Ishikawa (cell line): ENCODE measurements at regions not wholly inside any gene's neighbourhood (a gene's known extent, or its start where the extent isn't known, plus 50 kb on each side); places are given as distances from the start of the nearest gene placed in this dataset.

Experiments used
- CEBPB ChIP-seq: IDR thresholded peaks from 2 replicates; pipeline ENCODE4 v1.6.1; 2012
- CREB1 ChIP-seq: IDR thresholded peaks from 2 replicates; pipeline ENCODE4 v1.6.1; 2012; ENCODE audit warnings: low read depth
- EGR1 ChIP-seq: IDR thresholded peaks from 2 replicates; pipeline ENCODE4 v1.6.1; 2012
- EP300 ChIP-seq: IDR thresholded peaks from 2 replicates; pipeline ENCODE4 v1.6.1; 2012; ENCODE audit warnings: borderline replicate concordance
- FOXM1 ChIP-seq: IDR thresholded peaks from 2 replicates; pipeline ENCODE4 v1.6.1; 2012; ENCODE audit warnings: low read depth, borderline replicate concordance
- NFIC ChIP-seq: IDR thresholded peaks from 2 replicates; pipeline ENCODE4 v1.6.1; 2012
- RAD21 ChIP-seq: IDR thresholded peaks from 2 replicates; pipeline ENCODE4 v1.6.1; 2012; ENCODE audit warnings: low read depth
- REST ChIP-seq: IDR thresholded peaks from 2 replicates; pipeline ENCODE4 v1.6.1; 2012; ENCODE audit warnings: low read depth, mild to moderate bottlenecking
- TAF1 ChIP-seq: IDR thresholded peaks from 2 replicates; pipeline ENCODE4 v1.6.1; 2012; ENCODE audit warnings: low read depth, mild to moderate bottlenecking
- TCF12 ChIP-seq: IDR thresholded peaks from 2 replicates; pipeline ENCODE4 v1.6.1; 2012; ENCODE audit warnings: low read depth
- TEAD4 ChIP-seq: IDR thresholded peaks from 2 replicates; pipeline ENCODE4 v1.6.1; 2012
- YY1 ChIP-seq: IDR thresholded peaks from 2 replicates; pipeline ENCODE4 v1.6.1; 2012; ENCODE audit warnings: low read depth
- ZBTB7A ChIP-seq: IDR thresholded peaks from 2 replicates; pipeline ENCODE4 v1.6.1; 2012; ENCODE audit warnings: low read depth
- TF ChIP-seq, protein P1 (sequence below): IDR thresholded peaks from 2 replicates; pipeline ENCODE4 v1.6.1; 2012
- TF ChIP-seq, protein P2 (sequence below): IDR thresholded peaks from 2 replicates; pipeline ENCODE4 v1.6.1; 2012

DNA sequence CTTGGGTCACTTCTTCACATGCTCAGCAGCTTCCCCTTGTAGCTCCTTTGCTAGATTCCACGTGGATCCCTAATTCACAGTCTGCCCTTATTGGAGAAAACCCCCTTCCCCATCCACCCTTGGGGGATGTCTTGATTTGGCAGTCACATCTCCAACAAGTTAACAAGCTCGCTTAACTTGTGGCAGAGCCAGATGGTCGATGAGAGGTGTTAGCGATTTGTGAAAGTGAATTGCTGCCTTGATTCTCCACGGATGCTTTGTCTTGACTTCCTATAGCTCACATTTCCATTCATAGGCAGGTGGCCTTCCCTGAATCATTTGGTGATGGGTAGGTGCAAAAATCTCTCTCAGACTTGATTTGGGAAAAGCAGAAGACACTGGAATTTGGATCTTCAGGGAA is 387.9 kb downstream of the TCERG1L start:
- TF ChIP-seq TCF12 (no peak), YY1 (no peak), CREB1 (no peak), TEAD4 (no peak), FOXM1 (no peak), ZBTB7A (no peak), TAF1 (no peak), RAD21 (no peak), EP300 (no peak), REST (no peak), EGR1 (no peak), CEBPB (no peak), NFIC (no peak)
- TF ChIP-seq, protein P1, sequence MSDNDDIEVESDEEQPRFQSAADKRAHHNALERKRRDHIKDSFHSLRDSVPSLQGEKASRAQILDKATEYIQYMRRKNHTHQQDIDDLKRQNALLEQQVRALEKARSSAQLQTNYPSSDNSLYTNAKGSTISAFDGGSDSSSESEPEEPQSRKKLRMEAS: no peak
- TF ChIP-seq, protein P2, sequence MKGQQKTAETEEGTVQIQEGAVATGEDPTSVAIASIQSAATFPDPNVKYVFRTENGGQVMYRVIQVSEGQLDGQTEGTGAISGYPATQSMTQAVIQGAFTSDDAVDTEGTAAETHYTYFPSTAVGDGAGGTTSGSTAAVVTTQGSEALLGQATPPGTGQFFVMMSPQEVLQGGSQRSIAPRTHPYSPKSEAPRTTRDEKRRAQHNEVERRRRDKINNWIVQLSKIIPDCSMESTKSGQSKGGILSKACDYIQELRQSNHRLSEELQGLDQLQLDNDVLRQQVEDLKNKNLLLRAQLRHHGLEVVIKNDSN: no peak

DNA sequence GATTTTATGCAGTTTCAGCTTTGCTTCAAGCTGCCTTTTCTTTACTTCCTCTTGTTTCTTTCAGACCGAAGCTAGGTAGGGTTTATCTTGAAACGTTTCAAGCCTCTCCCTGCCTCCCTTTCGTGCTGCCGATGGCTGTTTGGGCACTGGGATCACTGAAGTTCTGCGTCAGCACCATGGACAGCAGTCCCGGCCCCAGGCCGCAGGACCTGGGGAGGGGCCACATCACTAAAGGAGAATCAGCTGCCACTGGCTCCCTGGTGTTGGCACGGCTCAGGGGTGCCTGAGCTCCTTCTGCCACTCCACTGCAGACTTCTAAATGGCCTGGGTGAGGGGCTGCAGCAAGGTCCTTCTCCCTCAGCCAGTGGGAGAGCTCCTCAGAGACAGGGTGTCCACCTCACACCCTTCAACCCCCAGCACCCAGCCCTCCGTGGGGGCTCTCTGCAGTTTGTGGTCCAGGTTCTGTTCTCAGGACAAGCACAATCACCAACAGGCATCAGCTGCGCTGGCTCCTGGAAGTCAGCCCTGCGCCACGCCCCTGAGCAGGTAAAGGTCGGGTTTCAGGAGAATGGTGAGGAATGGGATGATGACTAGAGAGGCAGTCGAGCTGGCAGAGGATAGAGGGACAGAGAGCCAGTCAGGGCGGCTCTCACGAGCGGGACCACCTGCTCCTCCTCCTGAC is 387.2 kb downstream of the TCERG1L start:
- TF ChIP-seq EGR1 (no peak), TAF1 (no peak), YY1 (no peak), CEBPB (no peak), REST (peak; percentile 96)

- TF ChIP-seq, protein P2: no peak
- TF ChIP-seq TAF1 (no peak), CEBPB (no peak), YY1 (no peak), TCF12 (no peak), REST (no peak), EP300 (no peak), EGR1 (no peak), FOXM1 (no peak), TEAD4 (no peak), ZBTB7A (no peak), CREB1 (no peak), NFIC (no peak), RAD21 (no peak)
- TF ChIP-seq, protein P1: no peak
Measured at GRCh38 chr10:130926442-130926841, 385.1 kb downstream of the TCERG1L start.

DNA sequence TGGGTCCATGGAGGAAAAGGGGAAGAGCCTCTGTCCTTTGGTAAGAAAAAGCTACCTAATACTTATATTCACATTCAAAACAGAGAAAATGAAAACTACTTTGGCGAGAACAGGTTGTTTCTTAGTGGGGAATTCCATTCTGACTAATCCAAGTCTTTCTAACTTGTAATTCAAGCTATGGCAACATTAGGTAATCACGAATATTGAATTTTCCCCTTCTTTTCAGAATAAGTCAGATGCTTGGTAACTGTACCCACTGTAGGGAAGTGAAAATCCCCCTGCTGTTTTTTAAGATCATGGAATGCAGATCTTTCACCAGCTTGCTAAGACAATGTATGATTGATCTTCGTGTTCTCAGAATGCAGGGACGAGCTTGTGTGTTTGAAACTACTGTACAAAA is 384.4 kb downstream of the TCERG1L start:
- TF ChIP-seq, protein P1: no peak
- TF ChIP-seq REST (no peak), YY1 (no peak), EGR1 (no peak), CEBPB (no peak), TEAD4 (no peak), TAF1 (no peak), CREB1 (no peak), RAD21 (no peak), ZBTB7A (no peak), FOXM1 (no peak), NFIC (no peak), EP300 (no peak)
- TF ChIP-seq, protein P2: no peak
